DMS 273 (cell line): ENCODE measurements at regions not wholly inside any gene's neighbourhood (a gene's known extent, or its start where the extent isn't known, plus 50 kb on each side); places are given as distances from the start of the nearest gene placed in this dataset.

Experiments
- DNase-seq: peaks from one replicate; lab custom pipeline; 2025; ENCODE audit not compliant: unreplicated experiment; lab: John Stamatoyannopoulos, UW

- DNase-seq = no peak
Observed at GRCh38 chr10:113219446-113219845, 269.4 kb downstream of the TCF7L2 start.

- peak; percentile 69 for DNase-seq
Observed at GRCh38 chr10:113221756-113222168, 271.7 kb downstream of the TCF7L2 start.

GRCh38 chr10:113222207-113222606 lies 272.2 kb downstream of the TCF7L2 start:
- peak; percentile 26 for DNase-seq

- no peak for DNase-seq
Observed at GRCh38 chr10:113225364-113225763, 275.3 kb downstream of the TCF7L2 start.

- no peak for DNase-seq
Observed at GRCh38 chr10:113225903-113226302, 275.9 kb downstream of the TCF7L2 start.

GRCh38 chr10:113226399-113226798 lies 276.4 kb downstream of the TCF7L2 start:
- DNase-seq = no peak

GRCh38 chr10:113226831-113227445 lies 276.9 kb downstream of the TCF7L2 start:
- no peak for DNase-seq

- DNase-seq = no peak
Observed at GRCh38 chr10:113228530-113228929, 278.5 kb downstream of the TCF7L2 start.

GRCh38 chr10:113230011-113230610 lies 280.1 kb downstream of the TCF7L2 start:
- DNase-seq = no peak

GRCh38 chr10:113232928-113233511 lies 283.0 kb downstream of the TCF7L2 start:
- no peak for DNase-seq

- DNase-seq = no peak
Observed at GRCh38 chr10:113234481-113234880, 284.4 kb downstream of the TCF7L2 start.

GRCh38 chr10:113235508-113235907 lies 285.5 kb downstream of the TCF7L2 start:
- no peak for DNase-seq

GRCh38 chr10:113236998-113237397 lies 287.0 kb downstream of the TCF7L2 start:
- DNase-seq = no peak

GRCh38 chr10:113239566-113240350 lies 289.7 kb downstream of the TCF7L2 start:
- no peak for DNase-seq

- no peak for DNase-seq
Observed at GRCh38 chr10:113240736-113241135, 290.7 kb downstream of the TCF7L2 start.

GRCh38 chr10:113241599-113242360 lies 291.7 kb downstream of the TCF7L2 start:
- no peak for DNase-seq

GRCh38 chr10:113243311-113243710 lies 293.3 kb downstream of the TCF7L2 start:
- DNase-seq = no peak

- DNase-seq = no peak
Observed at GRCh38 chr10:113244750-113245149, 294.7 kb downstream of the TCF7L2 start.

- no peak for DNase-seq
Observed at GRCh38 chr10:113245286-113245685, 295.2 kb downstream of the TCF7L2 start.

GRCh38 chr10:113247050-113247449 lies 297.0 kb downstream of the TCF7L2 start:
- DNase-seq = no peak
